Left lung (tissue), 4 donors: ENCODE measurements at regions not wholly inside any gene's neighbourhood (a gene's known extent, or its start where the extent isn't known, plus 50 kb on each side); places are given as distances from the start of the nearest gene placed in this dataset.

ENCODE experiments used
- ATAC-seq: fragments of 200-7000 bp; cut with Tn5 transposase; one replicate; pipeline ENCODE4 v1.9.1; 2020; ENCODE audit warnings: moderate library complexity
- DNase-seq, 4 donors: peaks; one replicate each; pipeline ENCODE4 v3.0.0-alpha.2; 2013 to 2020
- H3K27ac ChIP-seq, 2 donors: fragments of 200-600 bp; sonication (generic) in 1 of 2; one replicate each; pipeline versions ENCODE4 v1.5.0 to v1.8.0; 2020 to 2021
- H3K27me3 ChIP-seq, 2 donors: fragments of 200-600 bp; sonication (generic) in 1 of 2; one replicate each; pipeline versions ENCODE4 v1.5.0 to v1.8.0; 2020 to 2021
- H3K36me3 ChIP-seq, 2 donors: fragments of 200-600 bp; sonication (generic) in 1 of 2; one replicate each; pipeline versions ENCODE4 v1.5.0 to v1.8.0; 2020 to 2021
- H3K4me1 ChIP-seq, 2 donors: fragments of 200-600 bp; one replicate each; pipeline ENCODE4 v1.8.0; 2021
- H3K4me3 ChIP-seq, 2 donors: fragments of 200-600 bp; sonication (generic) in 1 of 2; one replicate each; pipeline versions ENCODE4 v1.5.0 to v1.8.0; 2020 to 2021; ENCODE audit warnings: mild to moderate bottlenecking in 1 of 2
- H3K9me3 ChIP-seq, 2 donors: fragments of 200-600 bp; sonication (generic) in 1 of 2; one replicate each; pipeline versions ENCODE4 v1.5.0 to v1.8.0; 2020 to 2021
- intact Hi-C, 2 donors: fragments of 100-400 bp; cut with DNase I; formaldehyde crosslinking; loops; one replicate each; pipeline versions ENCODE4 v1.11.2 to v1.14.2; 2022
- TF ChIP-seq, protein P1 (sequence below), 2 donors: fragments of 200-600 bp; sonication (generic) in 1 of 2; IDR thresholded peaks; one replicate each; pipeline versions ENCODE4 v1.5.0 to v1.8.0; 2021; ENCODE audit warnings: antibody characterized with exemption in 2 of 2
- donor health status: DM: no; HTN: yes; CAD: no.
- donor health status: DM: no; HTN: no; CAD: no.

DNA sequence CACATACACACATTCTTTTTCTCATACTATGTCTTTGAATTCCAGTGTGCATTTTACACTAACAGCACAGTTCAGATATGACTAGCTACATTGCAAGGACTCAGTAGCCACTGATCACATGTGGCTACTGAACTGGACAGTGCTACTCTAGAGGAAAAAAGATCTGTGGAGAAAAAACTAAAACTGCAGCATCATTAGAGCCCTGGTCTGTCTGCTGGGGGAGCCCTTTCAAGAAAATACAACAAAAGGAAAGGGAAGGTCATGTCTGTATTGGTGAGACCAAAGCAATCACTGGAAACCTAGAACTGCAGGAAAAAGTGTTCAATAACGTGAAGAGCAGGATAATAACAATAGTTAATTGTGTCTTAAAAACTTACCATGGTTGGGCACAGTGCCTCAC lies 132.3 kb upstream of the JARID2 start:
- no peaks in the 10 kb centered on the region for H3K27me3 ChIP-seq
- H3K4me3 ChIP-seq = no peak overlapping the region
- H3K4me1 ChIP-seq = no peaks in the 10 kb centered on the region
- DNase-seq (no peak), ATAC-seq (no peak)
- intact Hi-C loops = no loop called here
- TF ChIP-seq, protein P1, sequence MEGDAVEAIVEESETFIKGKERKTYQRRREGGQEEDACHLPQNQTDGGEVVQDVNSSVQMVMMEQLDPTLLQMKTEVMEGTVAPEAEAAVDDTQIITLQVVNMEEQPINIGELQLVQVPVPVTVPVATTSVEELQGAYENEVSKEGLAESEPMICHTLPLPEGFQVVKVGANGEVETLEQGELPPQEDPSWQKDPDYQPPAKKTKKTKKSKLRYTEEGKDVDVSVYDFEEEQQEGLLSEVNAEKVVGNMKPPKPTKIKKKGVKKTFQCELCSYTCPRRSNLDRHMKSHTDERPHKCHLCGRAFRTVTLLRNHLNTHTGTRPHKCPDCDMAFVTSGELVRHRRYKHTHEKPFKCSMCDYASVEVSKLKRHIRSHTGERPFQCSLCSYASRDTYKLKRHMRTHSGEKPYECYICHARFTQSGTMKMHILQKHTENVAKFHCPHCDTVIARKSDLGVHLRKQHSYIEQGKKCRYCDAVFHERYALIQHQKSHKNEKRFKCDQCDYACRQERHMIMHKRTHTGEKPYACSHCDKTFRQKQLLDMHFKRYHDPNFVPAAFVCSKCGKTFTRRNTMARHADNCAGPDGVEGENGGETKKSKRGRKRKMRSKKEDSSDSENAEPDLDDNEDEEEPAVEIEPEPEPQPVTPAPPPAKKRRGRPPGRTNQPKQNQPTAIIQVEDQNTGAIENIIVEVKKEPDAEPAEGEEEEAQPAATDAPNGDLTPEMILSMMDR (IDR thresholded peaks at IDR 0.05) = no peak
- H3K9me3 ChIP-seq = no peaks in the 10 kb centered on the region
- H3K36me3 ChIP-seq = no peaks in the 10 kb centered on the region
- H3K27ac ChIP-seq = no peak overlapping the region

DNA sequence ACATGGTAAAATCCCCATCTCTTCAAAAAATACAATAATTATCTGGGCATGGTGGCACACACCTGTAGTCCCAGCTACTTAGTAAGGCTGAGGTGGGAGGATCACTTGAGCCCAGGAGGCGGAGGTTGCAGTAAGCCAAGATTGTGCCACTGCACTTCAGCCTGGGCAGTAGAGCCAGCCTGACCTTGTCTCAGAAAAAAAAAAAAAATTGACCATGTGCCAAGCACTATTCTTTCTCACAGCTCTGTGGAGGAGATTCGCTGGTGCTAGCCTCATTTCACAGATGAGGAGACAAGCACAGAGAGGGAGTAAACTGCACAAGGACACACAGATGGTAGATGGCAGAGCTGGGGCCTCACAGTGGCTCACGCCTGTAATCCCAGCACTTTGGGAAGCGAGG lies 131.8 kb upstream of the JARID2 start:
- TF ChIP-seq, protein P1 (IDR thresholded peaks at IDR 0.05) = no peak
- no peak for ATAC-seq

DNA sequence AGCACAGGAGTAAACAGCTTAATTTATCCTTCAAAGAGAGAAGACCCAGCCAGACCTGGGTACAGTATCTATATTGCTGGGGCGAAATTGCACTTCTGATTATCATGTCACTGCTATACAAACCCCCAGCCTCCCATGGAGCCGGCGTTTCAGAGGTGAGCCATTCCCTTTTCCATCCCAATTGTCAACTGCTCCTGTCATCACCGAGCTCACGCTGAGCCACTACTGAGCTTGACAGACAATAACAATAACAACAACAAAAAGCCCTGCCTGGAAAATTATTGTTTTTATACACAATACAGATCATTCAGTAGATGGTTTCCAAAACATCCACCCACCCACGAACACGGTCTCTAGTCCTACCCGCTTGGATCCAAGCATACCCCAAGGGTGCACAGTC lies 129.0 kb upstream of the JARID2 start:
- ATAC-seq = no peak
- Histone ChIP-seq H3K27ac (no peak overlapping the region), H3K4me3 (no peak overlapping the region), H3K9me3 (no peaks in the 10 kb centered on the region), H3K4me1 (no peaks in the 10 kb centered on the region), H3K36me3 (no peaks in the 10 kb centered on the region), H3K27me3 (no peaks in the 10 kb centered on the region)
- TF ChIP-seq, protein P1 (IDR thresholded peaks at IDR 0.05) = no peak
- intact Hi-C loops = no loop called here
- no peak for DNase-seq

More for the DNA sequence above, 131.8 kb upstream of the JARID2 start:
- no peaks in the 10 kb centered on the region for H3K9me3 ChIP-seq
- no peaks in the 10 kb centered on the region for H3K36me3 ChIP-seq
- no peak overlapping the region for H3K4me3 ChIP-seq
- DNase-seq = no peak
- no peaks in the 10 kb centered on the region for H3K4me1 ChIP-seq
- H3K27ac ChIP-seq = no peak overlapping the region
- intact Hi-C loops = no loop called here
- H3K27me3 ChIP-seq = no peaks in the 10 kb centered on the region

DNA sequence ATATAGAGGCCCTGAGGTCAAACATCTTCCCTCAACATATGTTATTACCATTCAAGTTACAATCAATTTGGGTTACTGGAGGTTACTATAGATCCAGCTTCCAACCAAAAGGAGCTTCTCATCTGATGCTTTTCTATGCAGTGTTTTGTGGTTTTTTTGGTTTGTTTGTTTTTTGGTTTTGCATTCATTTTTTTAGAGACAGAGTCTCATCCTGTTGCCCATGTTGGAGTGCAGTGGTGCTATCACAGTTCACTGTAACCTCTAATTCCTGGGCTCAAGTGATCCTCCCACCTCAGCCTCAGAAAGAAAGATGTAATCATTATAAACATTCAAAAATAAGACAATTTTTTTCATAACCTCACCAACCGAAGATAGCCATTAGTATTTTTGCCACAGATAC lies 124.4 kb upstream of the JARID2 start:
- Histone ChIP-seq H3K27me3 (no peaks in the 10 kb centered on the region), H3K27ac (no peak overlapping the region), H3K4me1 (no peaks in the 10 kb centered on the region), H3K9me3 (no peaks in the 10 kb centered on the region), H3K4me3 (no peak overlapping the region), H3K36me3 (no peaks in the 10 kb centered on the region)
- ATAC-seq = no peak
- DNase-seq = no peak
- intact Hi-C loops = no loop called here
- TF ChIP-seq, protein P1 (IDR thresholded peaks at IDR 0.05) = no peak

DNA sequence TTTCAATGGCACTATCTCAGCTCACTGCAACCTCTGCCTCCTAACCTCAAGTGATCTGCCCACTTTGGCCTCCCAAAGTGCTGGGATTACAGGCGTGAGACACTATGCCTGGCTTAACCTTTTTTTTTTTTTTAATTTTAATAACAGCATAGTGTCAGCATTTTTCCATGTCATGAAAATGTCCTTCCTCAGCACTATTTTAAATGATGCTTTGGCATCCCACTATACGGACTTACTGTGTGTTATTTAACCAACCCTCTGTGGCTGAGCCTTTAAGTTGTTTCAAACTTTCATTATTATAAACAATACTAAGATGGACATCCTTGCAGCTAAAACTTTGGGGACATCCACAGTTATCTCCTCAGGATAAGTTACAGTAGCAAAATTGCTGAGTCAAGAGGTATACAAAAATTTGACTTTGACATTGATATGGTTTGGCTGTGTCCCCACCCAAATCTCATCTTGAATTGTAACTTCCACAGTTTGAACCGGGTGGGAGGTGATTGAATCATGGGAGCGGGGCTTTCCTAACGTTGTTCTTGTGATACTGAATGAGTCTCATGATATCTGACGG lies 123.8 kb upstream of the JARID2 start:
- TF ChIP-seq, protein P1 (IDR thresholded peaks at IDR 0.05) = no peak
- ATAC-seq (no peak), DNase-seq (no peak)
- H3K36me3 ChIP-seq = no peaks in the 10 kb centered on the region
- H3K27me3 ChIP-seq = no peaks in the 10 kb centered on the region
- H3K27ac ChIP-seq = no peak overlapping the region
- H3K4me3 ChIP-seq = no peak overlapping the region
- no peaks in the 10 kb centered on the region for H3K9me3 ChIP-seq
- no peaks in the 10 kb centered on the region for H3K4me1 ChIP-seq
- intact Hi-C loops = no loop called here
